ENCODE measurements at regions not wholly inside any gene's neighbourhood (a gene's known extent, or its start where the extent isn't known, plus 50 kb on each side); places are given as distances from the start of the nearest gene placed in this dataset.

DNA sequence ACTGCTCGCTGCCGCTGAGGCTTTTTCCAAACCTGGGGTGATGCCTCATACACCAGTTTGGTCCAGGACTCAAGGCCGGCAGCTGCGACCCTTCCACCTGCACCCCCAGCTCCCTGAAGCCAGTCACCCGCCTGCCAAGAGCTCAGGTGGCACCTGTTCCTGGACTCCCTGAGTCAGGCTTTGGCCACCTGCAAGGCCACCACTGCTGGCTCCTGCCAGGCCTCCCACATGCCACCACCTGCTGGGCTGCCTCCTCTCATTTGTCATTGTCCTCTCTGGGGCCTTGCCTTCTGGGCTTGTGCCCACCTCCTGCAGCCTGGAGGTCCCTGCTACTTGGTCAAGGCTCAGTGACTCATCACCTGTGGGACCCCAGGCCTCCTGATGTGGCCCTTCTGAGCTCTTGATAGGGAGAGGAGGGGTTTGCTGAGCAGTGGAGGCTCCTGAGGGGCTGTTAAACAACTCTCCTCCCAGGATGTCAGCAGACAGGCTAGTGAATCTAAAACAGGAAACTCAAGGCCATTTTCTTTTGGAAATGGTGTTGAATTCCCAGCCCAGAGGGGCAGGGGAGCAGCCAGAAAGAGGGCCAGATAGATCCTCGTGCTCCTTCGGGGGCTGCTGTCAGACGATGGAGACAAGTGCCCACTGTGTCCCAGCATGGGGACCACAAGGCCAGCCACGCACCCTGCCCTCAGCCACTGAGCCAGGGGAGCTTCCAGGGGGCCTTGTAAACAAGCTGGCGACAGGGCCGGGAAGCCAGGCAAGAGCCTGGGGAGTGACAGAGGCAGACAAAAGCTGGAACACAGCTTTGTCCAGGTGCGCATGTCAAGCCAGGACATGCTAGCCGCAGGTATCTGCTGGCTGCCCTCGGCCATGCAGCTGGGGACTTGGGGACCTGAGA lies 416.8 kb downstream of the LRATD1 start:
- DNase-seq: peak; percentile 64

- peak; percentile 95 for DNase-seq
Measured at GRCh38 chr2:15050483-15050882, 418.0 kb downstream of the LRATD1 start.

- DNase-seq: no peak
Measured at GRCh38 chr2:15053542-15053941, 421.0 kb downstream of the LRATD1 start.

- no peak for DNase-seq
Measured at GRCh38 chr2:15058015-15058720, 425.7 kb downstream of the LRATD1 start.

- DNase-seq: no peak
Measured at GRCh38 chr2:15058721-15059157, 426.2 kb downstream of the LRATD1 start.

DNA sequence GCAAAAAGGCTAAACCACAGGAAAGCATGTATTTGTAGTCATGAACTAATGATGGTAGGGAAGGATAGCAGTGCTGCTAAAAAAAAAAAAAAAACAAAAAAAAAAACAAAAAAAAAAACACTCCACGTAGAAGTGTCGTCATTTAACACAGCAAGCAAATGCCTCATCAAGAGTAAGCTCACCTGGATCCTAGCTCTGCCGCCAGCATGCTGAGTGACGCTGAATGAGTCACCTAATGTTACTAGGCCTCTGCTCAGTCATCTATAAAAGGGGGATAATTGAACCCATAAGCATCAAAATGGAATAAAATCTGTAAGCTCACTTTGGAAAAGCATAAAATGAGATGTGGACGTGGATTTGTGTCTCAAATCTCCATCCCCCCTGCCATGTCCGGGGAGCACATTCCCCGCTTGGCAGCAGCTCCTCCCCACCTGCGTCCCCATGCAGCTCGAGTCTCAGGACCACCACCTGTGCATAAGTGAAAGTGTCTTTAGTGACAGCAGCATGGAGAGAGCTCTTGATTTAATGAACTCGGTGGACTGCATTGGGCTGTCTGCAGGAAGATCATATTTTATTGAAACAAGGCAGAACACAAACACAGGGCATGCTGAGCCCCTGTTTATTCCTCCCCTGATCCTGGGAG lies 427.5 kb downstream of the LRATD1 start:
- DNase-seq: peak; percentile 40

DNA sequence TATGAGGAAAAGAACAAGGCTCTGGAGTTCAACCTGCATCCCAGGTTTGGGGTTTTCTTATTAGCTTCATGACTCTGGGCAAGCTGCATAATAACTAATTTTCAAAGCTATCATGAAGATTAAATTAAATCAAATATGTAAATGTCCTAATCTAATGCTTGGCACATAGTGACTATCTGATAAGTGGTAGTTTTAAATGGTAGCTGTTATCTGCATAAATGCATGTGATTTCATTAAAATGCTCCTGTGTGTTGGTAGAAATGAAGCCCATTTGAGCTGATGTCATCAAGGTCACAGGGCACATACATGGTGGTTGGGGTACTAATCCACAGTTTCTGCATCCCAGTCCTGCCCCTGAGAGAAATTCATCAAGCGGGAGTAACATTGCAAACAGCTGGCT lies 428.8 kb downstream of the LRATD1 start:
- no peak for DNase-seq

- DNase-seq: no peak
Measured at GRCh38 chr2:15066138-15066537, 433.6 kb downstream of the LRATD1 start.

DNA sequence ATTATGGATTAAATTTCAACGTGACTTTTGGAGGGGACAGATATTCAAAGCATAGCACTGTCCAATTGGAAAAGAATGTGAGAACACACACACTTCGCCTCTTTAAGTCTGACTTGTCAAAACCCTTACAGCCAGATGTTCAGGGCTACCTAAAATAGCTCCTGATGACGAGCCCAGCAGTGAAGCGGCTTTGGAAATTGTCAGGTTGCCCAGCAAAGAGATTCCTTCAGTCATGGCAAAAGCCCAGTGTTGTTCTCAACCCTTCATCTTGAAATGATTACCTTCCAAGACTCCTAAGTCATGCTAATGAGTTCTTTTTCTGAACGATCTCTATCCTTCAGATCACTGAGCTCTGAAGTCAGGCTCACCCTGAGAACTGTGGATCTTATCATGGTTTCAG lies 436.6 kb downstream of the LRATD1 start:
- no peak for DNase-seq

GRCh38 chr2:15072836-15073235 lies 440.3 kb downstream of the LRATD1 start:
- DNase-seq: no peak

- no peak for DNase-seq
Measured at GRCh38 chr2:15073664-15074063, 441.1 kb downstream of the LRATD1 start.

DNA sequence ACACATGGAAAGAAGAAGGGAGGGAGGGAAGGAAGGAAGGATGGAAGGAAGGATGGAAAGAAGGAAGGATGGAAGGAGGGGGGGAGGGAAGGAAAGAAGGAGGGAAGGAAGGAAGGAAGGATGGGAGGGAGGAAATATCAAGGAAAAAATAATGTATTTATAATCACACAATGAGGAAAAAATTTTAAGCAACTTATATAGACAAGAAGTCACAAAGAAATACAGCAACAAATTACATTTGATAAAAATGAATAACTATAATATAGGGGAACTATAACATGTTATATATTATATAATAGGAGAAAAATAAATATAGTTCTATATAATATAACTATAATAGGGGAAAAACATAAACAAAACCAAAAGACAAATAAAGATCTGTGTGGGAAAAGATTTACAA lies 441.8 kb downstream of the LRATD1 start:
- DNase-seq: no peak

DNA sequence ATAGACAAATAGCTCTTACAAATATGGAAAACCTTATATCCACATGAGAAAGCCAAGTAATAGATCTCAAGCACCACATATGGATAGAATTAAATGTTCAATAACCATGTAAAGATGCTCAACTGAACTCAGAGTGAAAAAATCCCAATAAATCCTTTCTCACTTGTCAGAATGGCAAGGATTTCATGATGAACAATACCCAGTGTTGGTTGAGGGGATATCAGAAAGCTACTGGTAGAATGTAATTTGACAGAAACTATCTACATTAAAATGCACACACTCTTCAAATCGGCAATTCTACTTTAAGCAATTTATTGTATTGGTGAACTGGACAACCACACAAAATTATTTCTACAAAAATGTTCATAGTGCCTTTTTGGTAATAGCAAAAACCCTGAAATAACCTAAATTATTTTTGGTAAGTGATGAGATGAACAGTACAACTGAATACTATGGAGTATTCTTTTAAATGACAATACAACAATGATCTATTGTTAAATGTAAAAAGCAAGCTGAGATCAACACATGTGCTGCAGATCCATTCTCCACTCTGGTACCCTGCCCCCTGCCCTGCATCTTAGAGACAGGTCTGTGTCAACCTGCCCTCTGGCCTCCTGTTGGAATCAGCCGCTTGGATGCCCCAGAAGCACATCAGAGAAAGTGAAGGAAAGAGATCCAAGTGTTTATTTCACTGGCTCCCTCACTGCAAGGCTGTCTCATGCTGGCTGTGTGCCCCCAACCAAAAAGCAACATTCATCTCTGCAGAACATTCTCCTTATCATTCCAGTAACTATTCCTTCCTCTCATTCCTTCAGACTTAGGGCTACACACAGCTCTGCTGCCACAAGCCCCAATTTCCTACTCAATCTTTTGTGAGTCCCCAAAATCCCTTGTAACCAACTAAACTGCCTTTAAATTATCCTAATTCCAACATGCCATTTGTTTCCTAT lies 442.5 kb downstream of the LRATD1 start:
- DNase-seq: no peak

DNA sequence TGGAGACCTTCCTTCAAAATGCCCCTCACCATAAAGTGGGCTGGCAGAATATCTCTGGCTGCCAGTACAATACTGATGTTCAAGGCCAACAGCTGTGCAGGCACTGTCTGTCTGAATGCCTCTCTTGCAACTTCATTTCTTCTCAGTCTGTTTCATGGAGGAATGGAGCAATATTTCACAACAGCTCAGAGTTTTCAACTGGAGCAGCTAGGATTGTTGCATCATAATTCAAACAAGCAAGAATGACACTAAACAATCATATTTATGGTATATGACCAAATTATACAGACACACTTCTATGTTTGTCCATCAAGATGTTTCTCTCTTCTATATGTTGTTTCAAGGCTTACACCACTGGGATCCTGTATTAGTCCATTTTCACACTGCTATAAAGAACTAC lies 444.2 kb downstream of the LRATD1 start:
- DNase-seq: no peak

DNA sequence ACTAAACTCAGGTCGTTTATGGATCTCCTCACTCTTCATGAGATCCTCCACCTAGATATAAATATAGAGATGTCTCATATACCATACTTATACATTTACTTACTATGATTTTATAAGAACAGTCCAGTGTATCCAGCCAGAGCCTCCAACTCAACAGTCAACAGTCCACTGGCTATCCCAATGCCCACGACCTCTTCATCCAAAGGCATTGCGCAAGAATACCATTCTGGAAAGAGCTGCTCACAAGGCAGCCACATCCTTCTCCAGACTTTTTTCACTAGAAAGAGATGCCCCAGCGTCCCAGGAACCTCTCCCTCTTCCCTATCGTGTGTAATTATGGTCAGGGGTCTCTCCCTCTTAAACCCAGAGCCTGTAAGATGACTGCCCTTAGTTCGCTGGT lies 448.8 kb downstream of the LRATD1 start:
- no peak for DNase-seq

- DNase-seq: no peak
Measured at GRCh38 chr2:15082105-15083058, 449.9 kb downstream of the LRATD1 start.

- no peak for DNase-seq
Measured at GRCh38 chr2:15084826-15085489, 452.4 kb downstream of the LRATD1 start.

DNA sequence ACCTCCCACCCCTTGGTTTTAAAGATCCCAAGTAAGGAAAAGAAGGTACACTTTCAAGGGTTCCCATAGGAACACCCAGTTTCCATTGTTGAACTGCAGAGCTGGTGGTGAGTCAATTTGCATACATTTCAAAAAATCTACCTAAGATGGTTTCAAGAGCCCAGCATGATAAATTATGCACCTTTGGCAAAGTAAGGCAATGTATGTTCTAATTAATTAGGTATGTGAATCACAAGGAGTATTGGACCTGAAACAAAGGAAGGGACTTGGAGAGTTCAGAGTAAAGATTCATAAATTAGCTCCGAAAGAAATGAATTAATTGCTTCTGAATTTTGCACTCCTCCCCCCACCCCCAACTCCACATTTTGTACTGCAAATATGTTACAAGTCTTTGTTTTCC lies 459.7 kb downstream of the LRATD1 start:
- no peak for DNase-seq

- no peak for DNase-seq
Measured at GRCh38 chr2:15092691-15093090, 460.2 kb downstream of the LRATD1 start.

DNA sequence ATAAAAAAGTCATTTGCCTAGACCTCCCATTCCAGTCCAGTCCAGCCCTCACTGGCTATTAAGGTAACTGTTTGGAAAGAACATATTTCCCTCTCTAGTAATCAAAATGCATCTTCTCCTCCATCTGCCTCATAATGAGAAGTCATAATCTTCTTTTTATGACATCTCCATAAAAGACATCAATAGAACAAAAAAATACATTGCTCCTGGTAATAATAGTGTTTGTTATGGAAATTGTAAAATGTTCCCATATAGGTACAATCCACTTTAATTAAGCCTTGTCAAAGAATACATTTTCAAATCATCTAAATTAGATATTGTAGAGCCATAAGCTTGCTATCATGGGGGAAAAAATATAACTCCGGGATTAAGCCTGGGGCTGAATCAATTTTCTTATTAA lies 461.6 kb downstream of the LRATD1 start:
- DNase-seq: no peak

DNA sequence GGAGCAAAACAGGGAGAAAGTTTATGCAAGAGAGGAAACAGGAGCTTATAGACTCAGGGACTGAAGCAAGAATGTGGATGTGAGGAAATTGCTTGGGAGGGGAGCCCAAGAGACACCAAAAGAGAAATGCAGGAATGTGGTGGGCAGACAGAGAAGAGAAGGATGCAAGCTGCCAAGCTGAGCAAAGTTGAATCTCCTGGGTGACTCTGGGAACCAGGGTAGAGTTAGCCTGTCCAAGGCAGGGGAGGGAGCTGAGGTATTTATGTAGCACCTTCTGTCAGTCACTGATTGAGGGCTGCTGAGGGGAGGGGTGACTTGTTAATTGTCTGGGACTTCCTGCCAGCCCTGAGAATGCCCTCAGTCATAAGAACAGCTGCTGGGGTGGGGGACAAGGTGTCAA lies 464.3 kb downstream of the NBAS start:
- no peak for DNase-seq

Measured in NCI-H1092 treated with DMSO at 0.1 percent for 48 hours (cell line).